Stimulated activated naive CD4-positive, alpha-beta T cell treated with Interleukin-2 at 50 U/mL for 16 hours (primary cell): ENCODE measurements at regions not wholly inside any gene's neighbourhood (a gene's known extent, or its start where the extent isn't known, plus 50 kb on each side); places are given as distances from the start of the nearest gene placed in this dataset.

Source experiments
- DNase-seq: peaks from one replicate; lab custom pipeline; 2025; lab: John Stamatoyannopoulos, UW

DNA sequence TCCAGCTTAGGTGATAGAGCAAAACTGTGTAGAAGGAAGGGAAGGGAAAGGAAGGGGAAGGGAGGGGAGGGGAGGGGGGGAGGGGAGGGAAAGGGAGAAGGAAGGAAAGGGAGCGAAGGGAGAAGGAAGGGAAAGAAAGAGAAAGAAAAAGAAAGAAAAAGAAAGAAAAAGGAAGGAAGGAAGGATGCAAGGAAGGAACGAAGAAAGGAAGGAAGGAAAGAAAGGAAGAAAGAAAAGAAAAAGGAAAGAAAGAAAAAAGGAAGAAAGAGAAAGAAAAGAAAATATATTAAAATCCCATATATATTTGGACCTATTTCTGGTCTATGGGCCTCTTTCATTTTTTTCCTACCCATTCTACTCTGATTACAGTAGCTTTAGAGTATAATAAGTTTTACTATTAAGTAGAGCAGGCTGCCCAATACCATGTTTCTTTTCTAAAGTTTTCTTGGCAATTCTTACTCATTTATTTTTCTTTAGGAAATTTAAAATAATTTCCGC lies 229.1 kb downstream of the AUH start:
- DNase-seq = no peak

DNA sequence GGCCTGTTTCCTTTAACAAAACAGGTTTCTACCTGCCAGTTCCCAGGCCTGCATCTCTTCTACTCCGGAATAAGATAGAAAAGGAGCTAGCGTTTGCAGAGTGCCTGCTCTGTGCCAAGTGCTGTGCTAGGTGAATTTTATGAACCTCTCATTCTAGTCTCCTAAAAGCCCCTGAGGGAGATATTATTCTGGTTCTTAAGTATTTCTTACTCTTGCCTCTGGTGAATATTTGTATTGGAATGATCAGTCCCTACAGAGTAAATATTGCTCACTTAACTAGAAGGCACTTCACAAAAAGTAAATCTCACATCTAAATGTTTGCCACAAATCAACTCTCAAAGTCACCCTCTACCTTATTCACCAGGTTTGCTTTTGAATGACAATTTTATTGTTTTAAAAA lies 227.1 kb downstream of the AUH start:
- DNase-seq = no peak

GRCh38 chr9:91137391-91137790 lies 224.3 kb downstream of the AUH start:
- DNase-seq = no peak

- no peak for DNase-seq
Observed at GRCh38 chr9:91138760-91139159, 223.0 kb downstream of the AUH start.

GRCh38 chr9:91141407-91141965 lies 220.2 kb downstream of the AUH start:
- DNase-seq = no peak

GRCh38 chr9:91143162-91143561 lies 218.6 kb downstream of the AUH start:
- DNase-seq = no peak

DNA sequence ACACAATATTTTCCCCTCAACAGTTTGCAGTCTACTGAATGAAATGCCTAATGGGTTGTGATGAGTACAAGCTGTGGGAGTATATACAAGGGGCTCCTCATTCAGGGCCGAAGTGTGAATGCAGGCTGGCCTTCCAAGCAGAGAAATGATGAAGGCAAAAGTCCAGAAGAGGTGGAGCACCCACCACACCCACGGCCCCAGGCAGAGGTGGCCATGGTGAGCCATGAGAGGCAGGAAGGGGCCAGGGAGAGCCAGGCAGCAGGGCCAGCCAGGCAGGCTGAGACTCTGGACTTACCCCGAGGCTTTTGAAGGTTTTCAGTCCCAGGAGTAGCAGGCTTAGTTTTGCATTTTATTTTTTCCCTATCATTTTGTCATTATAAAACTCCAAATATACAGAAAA lies 218.1 kb downstream of the AUH start:
- DNase-seq = no peak

DNA sequence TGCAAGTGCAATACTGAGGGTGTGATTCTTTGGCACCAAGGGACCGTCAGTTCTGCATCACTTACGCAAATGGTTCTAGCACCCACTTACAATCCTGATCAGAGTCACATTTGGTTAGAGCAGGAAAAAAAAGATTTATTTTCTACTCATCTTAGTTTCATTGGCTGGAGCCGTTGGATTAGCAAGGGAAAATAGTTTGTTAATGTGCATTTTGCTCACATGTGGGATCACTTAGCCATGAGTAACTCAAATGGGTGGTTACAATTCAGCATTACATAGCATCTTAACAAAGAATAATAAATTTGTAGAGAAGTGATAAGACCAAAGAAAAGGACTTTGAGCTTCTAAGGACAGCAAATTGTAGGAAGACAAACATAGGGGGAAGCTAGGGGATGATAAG lies 216.9 kb downstream of the AUH start:
- no peak for DNase-seq

GRCh38 chr9:91145496-91145895 lies 216.2 kb downstream of the AUH start:
- DNase-seq = no peak

GRCh38 chr9:91146391-91147019 lies 215.2 kb downstream of the AUH start:
- DNase-seq = no peak

- no peak for DNase-seq
Observed at GRCh38 chr9:91147079-91147708, 214.5 kb downstream of the AUH start.

GRCh38 chr9:91148306-91148705 lies 213.4 kb downstream of the AUH start:
- no peak for DNase-seq

DNA sequence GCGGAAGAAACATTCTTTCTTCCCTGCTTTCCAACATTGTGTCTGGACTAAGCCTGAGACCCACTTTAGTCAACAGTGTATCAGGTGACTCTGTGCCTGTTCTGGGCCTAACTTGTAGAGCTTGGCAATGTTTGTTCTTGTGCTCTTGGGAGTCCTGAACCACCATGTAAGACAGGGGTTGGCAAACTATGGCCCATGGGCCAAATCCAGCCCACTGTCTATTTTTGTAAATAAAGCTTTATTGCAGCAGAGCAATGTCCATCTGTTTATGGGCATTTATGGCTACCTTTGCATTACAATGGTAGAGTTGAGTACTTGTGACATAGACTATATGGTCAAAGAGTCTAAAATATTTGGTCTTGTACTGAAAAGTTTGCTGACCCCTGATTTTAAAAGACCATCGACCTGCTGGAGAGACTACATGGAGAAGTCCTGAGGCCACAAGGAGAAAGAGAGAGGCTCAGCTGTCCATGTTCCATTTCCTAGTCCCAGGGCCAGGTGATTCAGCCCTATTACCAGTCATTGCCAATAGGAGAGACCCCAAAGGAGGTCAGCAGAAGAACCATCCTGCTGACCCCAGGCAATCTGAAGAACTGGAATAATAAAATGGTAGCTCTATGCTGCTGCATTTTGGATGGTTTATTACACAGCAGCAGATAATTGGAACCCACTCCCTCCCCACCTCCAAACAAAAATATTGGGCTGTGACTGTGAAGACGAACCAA lies 211.3 kb downstream of the AUH start:
- no peak for DNase-seq

DNA sequence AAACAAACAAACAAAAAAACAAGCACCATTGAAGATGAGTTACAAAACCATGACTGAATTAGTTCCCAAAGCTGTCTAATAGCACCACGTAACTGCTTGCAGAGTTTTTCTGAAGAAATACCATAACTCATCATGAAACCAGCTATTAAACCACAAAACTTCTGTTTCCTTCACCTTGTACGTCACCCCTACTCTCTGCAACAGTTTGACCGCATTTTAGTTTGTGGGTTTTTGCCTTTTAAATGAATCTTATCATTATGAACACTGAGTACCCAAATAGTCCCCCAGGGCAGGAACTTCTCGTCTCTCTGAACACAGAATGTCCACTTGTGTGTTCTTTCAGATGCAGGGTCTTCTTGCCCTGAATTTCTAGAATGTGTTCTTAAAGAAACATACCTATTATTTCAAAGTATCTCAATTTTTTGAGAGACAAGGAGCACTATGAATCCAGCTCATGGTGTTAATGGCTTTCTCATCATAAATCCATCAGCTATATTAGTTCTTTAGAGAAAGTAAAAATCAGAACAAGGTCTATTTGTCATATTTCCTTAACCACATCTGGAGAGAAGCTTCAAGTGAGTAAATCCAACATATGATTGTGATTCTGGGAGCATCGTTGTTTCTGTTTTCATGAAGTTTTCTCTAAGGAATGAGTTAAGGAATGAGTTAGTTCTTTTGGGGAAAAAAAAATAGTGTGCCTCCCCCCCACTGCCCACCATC lies 210.6 kb downstream of the AUH start:
- DNase-seq = peak; percentile 17

DNA sequence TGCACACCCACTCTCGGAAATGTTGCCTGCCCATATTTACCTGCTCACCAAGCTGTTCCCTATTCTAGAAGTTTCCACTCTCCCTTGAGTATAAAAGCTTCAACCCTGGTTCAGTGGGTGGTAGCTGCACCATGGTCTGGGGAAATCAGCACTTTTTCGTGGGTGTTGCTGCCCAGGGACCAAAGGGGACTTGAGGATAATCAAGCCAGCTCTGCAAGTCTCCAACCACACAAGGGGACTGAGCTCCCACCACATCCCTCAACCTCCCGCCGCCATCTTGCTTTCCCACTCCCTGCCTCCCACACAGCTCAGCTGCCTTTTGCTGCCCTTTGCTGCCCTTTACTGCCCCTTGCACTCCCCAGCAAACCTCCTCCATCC lies 210.0 kb downstream of the AUH start:
- no peak for DNase-seq

DNA sequence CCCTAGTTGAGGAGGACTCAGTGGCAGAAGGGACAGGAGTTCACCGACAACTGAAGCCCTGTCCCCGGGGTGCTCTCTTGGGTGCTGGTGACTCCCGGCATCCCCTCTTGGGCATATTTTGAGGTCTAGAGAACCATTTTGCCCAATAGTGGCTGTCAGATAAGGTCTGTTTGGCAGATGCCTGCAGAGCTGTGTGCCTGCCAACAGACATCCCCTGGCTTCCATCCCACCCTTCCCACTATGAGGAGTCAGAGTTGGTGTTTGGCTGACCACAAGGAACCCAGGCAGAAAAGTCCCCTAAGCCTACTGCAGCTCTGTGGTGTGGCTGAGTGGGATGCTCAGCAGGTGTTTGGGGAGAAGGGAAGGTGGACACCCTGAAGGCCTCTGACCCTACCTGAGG lies 207.0 kb downstream of the AUH start:
- DNase-seq = no peak

DNA sequence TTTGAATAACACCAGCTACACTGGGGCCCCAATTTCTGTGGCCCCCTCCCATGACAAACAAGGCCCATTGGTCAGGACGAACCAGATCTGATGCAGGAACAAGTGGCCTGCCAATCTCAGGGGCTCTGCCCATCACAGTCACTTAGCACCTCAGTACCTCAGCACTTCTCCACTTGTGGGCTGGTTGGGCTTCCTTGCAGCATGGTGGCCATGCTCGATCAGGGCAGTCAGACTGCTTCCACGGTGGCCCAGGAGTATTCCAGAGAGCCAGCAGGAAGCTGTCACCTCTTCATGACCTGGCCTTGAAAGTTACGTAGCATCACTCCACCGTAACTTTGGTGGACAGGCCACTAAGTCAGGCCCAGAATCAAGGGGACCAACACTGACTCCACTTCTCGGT lies 206.5 kb downstream of the AUH start:
- DNase-seq = no peak

DNA sequence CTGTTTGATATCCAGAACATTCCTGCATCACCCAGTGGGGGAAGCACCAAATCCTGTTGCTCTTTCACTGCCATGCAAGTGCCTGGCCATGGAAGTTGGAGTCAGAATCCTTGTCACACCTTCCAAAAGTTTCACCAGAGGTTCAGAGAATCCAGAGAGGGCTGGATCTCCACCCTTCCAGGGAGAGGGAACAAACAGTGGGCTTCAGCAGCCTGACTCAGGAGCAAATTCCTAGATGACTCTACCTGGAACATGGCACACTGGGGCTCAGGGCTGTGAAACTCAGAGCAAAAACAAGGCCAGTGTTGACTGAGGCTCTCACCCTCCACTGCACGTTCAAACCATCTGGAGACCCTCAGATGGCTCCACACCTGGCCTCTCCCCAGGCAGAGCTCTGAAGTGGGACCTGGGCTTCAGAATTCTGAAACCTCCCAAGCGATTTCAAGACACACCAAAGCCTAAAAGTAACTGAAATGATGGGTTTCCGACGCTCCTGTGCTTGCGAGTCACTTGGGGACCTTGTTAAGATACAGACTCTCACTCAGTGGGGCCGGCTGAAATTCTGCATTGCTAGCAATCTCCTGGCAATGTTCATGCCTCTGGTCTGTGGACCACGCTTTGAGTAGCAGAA lies 205.9 kb downstream of the AUH start:
- no peak for DNase-seq

GRCh38 chr9:91156451-91157234 lies 205.1 kb downstream of the AUH start:
- no peak for DNase-seq

DNA sequence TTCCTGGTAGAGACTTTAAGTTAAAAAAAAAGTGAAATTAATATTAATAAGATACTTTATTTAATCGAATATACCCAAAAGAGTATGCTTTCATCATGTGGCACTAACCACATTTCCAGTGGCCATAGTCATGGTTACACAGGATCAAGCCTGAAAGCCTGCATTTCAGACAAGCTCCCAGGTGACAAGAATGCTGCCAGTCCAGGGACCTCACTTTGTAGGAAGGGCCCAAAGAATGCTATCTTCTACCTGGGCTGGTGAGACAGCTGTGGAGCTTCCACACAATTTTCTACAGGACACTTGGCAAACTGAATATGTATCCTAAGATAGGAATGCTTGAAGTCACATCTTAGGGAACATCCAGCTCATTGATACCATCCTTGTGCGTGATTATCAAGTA lies 203.8 kb downstream of the AUH start:
- no peak for DNase-seq

- DNase-seq = no peak
Observed at GRCh38 chr9:91158286-91158685, 203.4 kb downstream of the AUH start.
